ENCODE measurements at regions not wholly inside any gene's neighbourhood (a gene's known extent, or its start where the extent isn't known, plus 50 kb on each side); places are given as distances from the start of the nearest gene placed in this dataset.

DNA sequence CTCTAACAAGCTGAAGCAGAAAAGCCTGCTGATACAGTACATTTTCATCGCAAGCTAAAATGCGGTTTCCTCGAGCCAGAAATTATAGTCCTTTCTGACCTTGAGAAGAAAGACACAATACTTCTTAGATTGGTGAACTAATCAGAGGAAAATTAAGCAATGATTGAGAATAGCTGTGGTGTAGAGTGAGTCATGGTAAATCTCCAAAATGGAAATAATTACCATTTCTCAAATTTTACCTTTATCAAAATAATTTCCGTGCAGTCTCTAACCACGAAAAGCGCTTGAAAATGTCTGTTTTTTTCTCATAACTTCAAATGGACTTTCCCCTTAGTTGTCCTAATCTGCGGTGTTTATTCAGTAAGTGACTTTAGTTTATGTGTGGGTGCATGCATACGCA, 190.2 kb downstream of the CPE start:
- TF ChIP-seq POLR2A (IDR thresholded peaks at IDR 0.05) (no peak), CTCF (IDR thresholded peaks at IDR 0.05) (no peak)

Measured in Peyer's patch (tissue), 4 donors.